RCC 7860 (cell line): ENCODE measurements at regions not wholly inside any gene's neighbourhood (a gene's known extent, or its start where the extent isn't known, plus 50 kb on each side); places are given as distances from the start of the nearest gene placed in this dataset.
"Not testable (repeated sequence)": the region's sequence is repeated elsewhere in the genome, so short reads cannot be mapped to it uniquely, and the experiment has no call there.

Experiments
- DNase-seq: peaks from one replicate; pipeline ENCODE4 v3.0.0-alpha.2; 2015; ENCODE audit warnings: low spot score
- FAIRE-seq: peaks from 2 replicates; lab custom pipeline; 2012; peaks lifted over from hg19 to GRCh38; lab: Jason Lieb, UNC

- peak; percentile 66 for DNase-seq
- peak; percentile 89 for FAIRE-seq
These were observed 359.7 kb upstream of the ROPN1 start for GRCh38 chr3:124351430-124352148.

DNA sequence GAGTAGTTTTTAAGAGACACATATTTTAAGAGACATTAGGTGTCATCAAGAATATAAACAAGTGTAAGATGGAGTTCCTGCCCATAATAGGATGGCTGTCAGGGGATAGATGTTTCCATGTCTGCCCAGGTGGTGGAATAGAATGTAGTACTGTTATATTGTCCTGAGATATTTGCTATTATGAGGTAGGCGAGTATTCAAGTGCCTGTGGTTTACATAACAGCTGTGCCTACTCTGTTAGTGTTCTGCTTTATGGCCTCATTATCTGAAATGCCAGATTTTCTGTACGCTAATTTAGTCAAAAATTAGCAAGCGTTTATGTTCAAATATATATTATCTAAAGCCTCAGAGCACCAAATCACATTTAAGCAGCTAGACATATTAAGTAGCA lies 360.2 kb upstream of the ROPN1 start:
- DNase-seq: no peak
- FAIRE-seq: no peak

DNA sequence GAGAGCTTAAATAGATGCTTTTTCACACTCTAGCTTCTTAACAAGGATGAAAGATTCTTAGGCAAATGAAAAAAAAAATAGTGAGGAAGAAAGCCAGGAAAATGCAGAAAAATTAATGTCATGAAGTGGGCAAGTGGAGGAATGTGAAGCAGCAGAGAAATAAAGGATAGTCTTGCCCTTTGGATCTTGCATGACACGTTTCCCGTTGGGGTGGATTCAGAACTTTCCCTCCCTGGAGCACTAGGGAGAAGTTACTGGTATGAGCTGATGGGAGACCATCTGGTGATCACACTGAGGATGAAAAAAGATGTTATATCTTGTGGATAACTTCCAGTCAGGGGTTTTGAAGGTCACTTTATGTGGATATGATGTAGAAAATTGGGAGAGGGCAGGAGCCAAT lies 361.8 kb upstream of the ROPN1 start:
- no peak for FAIRE-seq

GRCh38 chr3:124354150-124354549 lies 362.2 kb upstream of the ROPN1 start:
- no peak for DNase-seq
- FAIRE-seq: no peak

More for the DNA sequence above, 361.8 kb upstream of the ROPN1 start:
- no peak for DNase-seq

DNA sequence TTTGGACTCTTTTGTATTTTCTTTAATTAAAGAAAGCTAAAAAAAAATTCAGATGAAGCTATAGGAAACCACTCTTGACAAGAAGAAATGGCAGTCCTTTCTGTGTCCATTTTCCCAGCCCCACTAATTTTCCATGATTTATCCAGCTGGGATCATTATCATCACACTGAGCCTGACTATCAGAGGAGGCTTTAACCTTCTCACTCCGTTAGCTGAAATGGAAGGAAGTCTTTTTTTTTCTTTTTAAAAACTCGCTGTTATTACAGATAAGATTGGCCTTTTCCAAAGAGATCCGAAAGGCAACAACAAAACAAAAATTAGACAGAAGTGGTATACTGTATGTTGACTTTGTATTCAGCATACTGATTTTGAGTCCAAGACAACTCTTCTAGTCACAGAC lies 366.2 kb upstream of the ROPN1 start:
- DNase-seq (no peak), FAIRE-seq (no peak)

DNA sequence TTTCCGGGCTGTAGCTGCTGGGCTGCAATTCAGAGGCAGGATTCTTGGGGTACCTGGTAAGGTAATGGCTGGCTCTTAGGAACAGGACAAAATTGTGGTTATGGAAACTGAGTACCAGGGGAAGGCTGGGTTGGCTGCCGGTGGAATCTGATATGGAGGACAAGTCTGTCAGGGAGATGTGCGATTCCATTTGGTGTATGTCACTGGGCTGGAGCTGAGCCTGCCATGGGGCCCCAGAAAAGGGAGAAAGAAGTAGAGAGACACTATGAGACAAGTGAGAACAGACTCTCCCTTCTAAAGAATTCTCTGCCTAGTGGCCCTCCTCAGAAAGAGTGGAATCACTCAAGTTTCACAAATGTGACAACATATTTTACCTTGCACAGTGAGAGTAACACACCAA lies 368.2 kb upstream of the ROPN1 start:
- FAIRE-seq (no peak), DNase-seq (no peak)

DNA sequence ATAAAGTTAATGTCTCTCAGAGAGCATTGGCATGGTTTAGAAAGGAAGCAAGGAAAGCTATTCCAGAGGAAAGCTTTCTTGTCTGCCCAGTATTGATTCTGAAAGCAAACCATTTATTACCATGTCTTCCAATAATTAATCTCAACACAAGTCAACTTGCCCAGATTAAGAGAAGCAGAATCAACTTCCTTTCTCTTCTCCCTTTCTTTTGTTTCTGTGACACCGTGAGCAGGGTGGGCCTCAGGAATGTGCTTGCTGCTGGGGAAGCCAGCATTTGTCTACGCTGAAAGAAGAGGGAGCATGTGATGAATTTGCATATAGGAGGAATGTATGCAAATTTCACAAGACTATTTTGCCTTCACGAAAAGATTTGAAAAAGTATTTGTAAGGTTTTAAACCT lies 368.6 kb upstream of the ROPN1 start:
- DNase-seq (no peak), FAIRE-seq (no peak)

DNA sequence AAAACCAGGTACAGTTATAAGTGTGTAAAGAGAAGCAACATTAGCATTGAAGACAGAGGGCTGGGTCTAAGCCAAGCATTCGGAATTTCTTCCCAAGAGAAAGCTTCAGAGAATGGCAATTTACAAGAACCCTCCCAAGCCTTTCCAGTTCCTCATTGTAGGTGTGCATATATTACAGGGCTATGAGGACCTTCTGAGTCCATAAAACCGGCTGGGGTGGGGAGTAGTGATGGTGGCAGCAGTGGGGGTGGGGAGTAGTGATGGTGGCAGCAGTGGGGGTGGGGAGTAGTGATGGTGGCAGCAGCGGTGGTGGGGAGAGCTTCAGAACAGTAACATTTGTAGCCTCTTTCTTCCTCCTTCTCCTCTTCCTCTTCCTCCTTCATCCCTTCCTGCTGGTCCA lies 368.7 kb upstream of the UMPS start:
- FAIRE-seq: no peak

GRCh38 chr3:124362455-124362854 lies 367.8 kb upstream of the UMPS start:
- DNase-seq (no peak), FAIRE-seq (no peak)

More for the DNA sequence above, 368.7 kb upstream of the UMPS start:
- no peak for DNase-seq

DNA sequence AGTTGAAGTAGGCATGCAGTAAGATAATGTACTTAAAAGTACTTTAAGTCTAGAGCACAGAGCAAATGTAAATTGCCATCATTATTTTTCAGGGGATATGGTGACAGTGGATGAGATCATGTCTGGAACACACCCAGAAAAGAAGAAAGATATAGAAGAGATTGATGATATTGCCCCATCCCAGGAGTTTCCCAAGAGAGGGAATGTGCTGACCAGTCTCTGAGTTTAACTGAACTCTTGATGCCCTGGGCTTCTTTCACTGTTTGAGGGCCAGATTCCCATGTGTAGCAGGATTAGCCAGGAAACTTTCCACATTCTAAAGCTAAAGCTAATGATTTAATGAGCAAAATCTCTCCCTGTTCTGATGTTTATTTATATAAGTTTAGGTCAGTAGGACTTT lies 366.8 kb upstream of the UMPS start:
- peak; percentile 60 for FAIRE-seq
- DNase-seq: peak; percentile 67

- DNase-seq: no peak
- FAIRE-seq: no peak
These were observed 365.8 kb upstream of the UMPS start for GRCh38 chr3:124364317-124365020.

GRCh38 chr3:124366655-124367054 lies 363.6 kb upstream of the UMPS start:
- DNase-seq, FAIRE-seq: not testable (repeated sequence)

DNA sequence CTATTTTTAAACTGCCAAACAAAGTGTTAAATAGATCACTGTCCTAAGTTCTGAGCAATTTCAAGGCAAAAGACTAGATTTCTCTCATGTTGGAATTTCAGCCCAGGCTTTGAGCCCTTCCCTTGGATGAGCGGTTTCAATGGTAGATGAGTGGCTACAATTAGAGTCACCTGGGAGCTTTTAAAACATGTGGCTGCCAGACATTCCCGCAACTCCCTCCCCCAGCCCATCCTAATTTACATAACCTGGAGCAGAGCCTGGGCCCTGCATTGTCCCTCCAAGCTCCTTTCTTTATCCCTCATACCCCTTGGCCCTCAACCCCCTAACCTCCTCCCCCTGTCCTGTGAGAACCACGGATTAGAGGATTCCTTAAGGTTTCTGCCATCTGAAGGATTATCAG lies 357.5 kb upstream of the UMPS start:
- FAIRE-seq (no peak), DNase-seq (no peak)

DNA sequence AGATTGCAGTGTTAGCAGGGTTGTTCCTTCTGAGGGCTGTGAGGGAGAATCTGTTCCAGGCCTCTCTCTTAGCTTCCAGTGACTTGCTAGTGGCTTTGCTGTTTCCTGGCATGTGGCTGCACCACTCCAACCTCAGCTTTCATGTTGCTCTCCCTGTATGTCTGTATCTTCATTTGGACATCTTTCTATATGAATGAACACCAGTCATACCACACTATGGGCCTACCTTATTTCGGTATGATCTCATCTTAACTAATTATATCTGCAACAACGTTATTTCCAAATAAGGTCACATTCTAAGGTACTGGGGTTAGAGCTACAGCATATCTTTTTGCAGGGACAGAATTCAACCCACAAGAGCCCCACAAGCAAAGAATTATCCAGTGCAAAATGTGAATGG lies 356.7 kb upstream of the UMPS start:
- FAIRE-seq: no peak
- DNase-seq: no peak

GRCh38 chr3:124374583-124374982 lies 355.7 kb upstream of the UMPS start:
- FAIRE-seq (no peak), DNase-seq (no peak)

DNA sequence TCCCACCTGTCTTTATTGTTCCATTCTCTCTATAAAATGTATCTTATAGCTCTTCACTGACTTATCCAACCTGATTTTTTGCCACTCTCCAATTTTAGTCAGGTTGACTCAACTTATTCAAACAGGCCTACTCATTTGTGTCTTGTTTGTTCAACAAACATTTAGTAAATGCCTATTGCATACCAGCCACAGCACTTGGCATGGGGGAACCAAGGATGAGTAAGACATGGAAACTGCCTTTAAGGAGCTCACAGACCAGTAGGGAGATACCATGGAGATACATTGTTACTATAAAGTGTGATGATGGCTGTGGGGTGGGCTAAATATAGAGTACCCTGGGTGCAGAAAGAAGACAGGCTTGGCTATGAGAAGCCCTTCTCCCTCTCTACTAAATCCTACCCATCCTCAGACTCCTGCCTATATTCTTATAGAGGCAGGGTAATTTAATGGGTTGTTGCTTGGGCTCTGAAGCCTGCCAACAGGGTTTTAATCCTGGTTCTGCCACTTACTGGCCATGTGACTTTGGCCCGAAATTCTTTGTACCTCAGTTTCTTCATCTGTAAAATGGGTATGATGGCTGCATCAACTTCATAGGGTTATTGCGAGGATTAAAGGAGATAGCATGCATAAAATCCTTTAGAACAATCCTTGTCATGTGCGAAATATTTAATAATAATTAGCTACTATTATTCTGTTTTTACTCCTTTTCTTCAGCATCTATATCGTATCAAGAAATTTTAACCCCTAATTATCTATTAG lies 348.5 kb upstream of the UMPS start:
- DNase-seq: no peak
- no peak for FAIRE-seq

- no peak for FAIRE-seq
- DNase-seq: no peak
These were observed 347.2 kb upstream of the UMPS start for GRCh38 chr3:124383051-124383450.

- FAIRE-seq (no peak), DNase-seq (no peak)
These were observed 346.3 kb upstream of the UMPS start for GRCh38 chr3:124383846-124384466.

DNA sequence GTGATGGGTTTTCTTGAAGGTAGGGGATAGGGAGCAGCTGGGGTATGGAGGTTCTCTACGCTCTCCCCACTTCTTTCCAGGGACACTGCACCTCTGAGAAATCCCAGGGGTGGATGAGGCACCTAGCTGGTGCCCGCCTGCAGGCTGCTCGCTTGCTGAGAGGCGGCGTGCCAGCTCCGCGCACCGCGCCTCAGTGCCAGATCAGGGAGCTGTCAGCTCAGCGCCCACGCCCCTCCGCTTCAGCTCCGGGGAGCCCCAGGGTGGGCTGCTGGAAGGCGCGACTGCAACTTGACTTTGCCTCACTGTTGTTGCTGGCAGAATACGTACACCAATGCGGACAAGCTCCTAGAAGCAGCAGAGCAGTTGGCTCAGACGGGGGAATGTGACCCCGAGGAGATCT lies 345.7 kb upstream of the UMPS start:
- FAIRE-seq (no peak), DNase-seq (no peak)

GRCh38 chr3:124385996-124386395 lies 344.3 kb upstream of the UMPS start:
- DNase-seq (no peak), FAIRE-seq (no peak)

DNA sequence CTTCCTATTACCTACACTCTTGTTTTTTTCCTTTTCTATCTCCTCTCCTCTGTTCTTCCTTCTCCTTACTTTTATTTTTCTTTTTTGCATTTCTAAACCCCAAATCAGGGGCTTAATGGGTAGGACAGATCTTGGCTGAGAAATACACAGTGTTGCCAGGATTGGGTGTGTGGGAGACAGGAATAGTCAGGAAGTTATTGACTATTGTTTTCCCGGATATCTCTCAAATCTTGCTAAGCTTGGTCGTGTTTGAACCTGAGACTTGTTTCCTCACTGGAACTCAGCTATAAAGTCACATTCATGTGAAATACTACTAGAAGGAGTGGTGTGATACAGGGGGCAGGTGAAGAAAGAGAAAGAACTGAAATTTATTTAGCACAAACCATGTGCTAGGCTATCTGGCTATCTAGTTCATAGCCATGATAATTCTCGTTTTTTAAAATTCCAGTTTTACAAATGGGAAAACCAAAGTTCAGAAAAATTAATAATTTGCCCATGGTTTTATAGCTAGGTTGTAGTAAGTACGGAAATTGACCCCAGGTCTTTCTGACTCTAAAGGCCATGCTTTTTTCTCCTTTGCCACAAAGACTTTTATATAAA lies 343.2 kb upstream of the UMPS start:
- DNase-seq: no peak
- FAIRE-seq: no peak
